ENCODE measurements at regions not wholly inside any gene's neighbourhood (a gene's known extent, or its start where the extent isn't known, plus 50 kb on each side); places are given as distances from the start of the nearest gene placed in this dataset.

- H3K27me3 ChIP-seq = no peaks in the 10 kb centered on the region
- no peak overlapping the region for H3K4me3 ChIP-seq
- no peaks in the 10 kb centered on the region for H3K9me3 ChIP-seq
- 88 to 92% (median 89%) methylated on average over 4 of the region's 4 CpGs for WGBS, 4 donors
- no peaks in the 10 kb centered on the region for H3K4me1 ChIP-seq
- H3K27ac ChIP-seq = no peak overlapping the region
- DNase-seq (no peak), ATAC-seq (no peak)
- intact Hi-C loops (cut with DNase I) = no loop called here
- no peaks in the 10 kb centered on the region for H3K36me3 ChIP-seq
- no peak for TF ChIP-seq POLR2A (IDR thresholded peaks at IDR 0.05)
- TF ChIP-seq CTCF (IDR thresholded peaks at IDR 0.05) = no peak
These were observed 107.4 kb upstream of the NAMPT start for GRCh38 chr7:106392144-106392543.

GRCh38 chr7:106386958-106387357 lies 102.2 kb upstream of the NAMPT start:
- WGBS, 4 donors = 93 to 97% (median 94%) methylated on average over 5 of the region's 5 CpGs

GRCh38 chr7:106384373-106384772 lies 99.6 kb upstream of the NAMPT start:
- no peak for DNase-seq
- intact Hi-C loops (cut with DNase I) = no loop called here
- TF ChIP-seq CTCF (IDR thresholded peaks at IDR 0.05) (no peak), POLR2A (IDR thresholded peaks at IDR 0.05) (no peak)
- H3K27ac ChIP-seq = no peak overlapping the region
- H3K4me1 ChIP-seq = peaks cover 0 to 5% (median 0%) of the 10 kb centered on the region in 12 donors
- no peak for ATAC-seq
- no peak overlapping the region for H3K4me3 ChIP-seq
- H3K27me3 ChIP-seq = no peaks in the 10 kb centered on the region
- H3K9me3 ChIP-seq = no peaks in the 10 kb centered on the region
- no peaks in the 10 kb centered on the region for H3K36me3 ChIP-seq

More at GRCh38 chr7:106386958-106387357, 102.2 kb upstream of the NAMPT start:
- H3K4me3 ChIP-seq = no peak overlapping the region
- no peak overlapping the region for H3K27ac ChIP-seq
- TF ChIP-seq POLR2A (IDR thresholded peaks at IDR 0.05) (no peak), CTCF (IDR thresholded peaks at IDR 0.05) (no peak)
- H3K36me3 ChIP-seq = no peaks in the 10 kb centered on the region
- no peaks in the 10 kb centered on the region for H3K9me3 ChIP-seq
- intact Hi-C loops (cut with DNase I) = no loop called here
- no peak for ATAC-seq
- H3K4me1 ChIP-seq = peaks cover 0 to 5% (median 0%) of the 10 kb centered on the region in 12 donors
- DNase-seq = no peak
- H3K27me3 ChIP-seq = no peaks in the 10 kb centered on the region

- DNase-seq = no peak
- no peak for TF ChIP-seq POLR2A (IDR thresholded peaks at IDR 0.05)
- TF ChIP-seq CTCF (IDR thresholded peaks at IDR 0.05) = no peak
- Histone ChIP-seq H3K27ac (no peak overlapping the region), H3K36me3 (no peaks in the 10 kb centered on the region), H3K4me1 (peaks cover 0 to 5% (median 0%) of the 10 kb centered on the region in 12 donors), H3K4me3 (no peak overlapping the region), H3K27me3 (no peaks in the 10 kb centered on the region), H3K9me3 (no peaks in the 10 kb centered on the region)
- peak in 1 of 4 donors; percentile 29 for ATAC-seq
- intact Hi-C loops (cut with DNase I) = no loop called here
- 70 to 84% (median 76%) methylated on average over 1 of the region's 1 CpG for WGBS, 4 donors
These were observed 98.1 kb upstream of the NAMPT start for GRCh38 chr7:106382929-106383328.
